Breast epithelium (tissue), 4 donors: ENCODE measurements at regions not wholly inside any gene's neighbourhood (a gene's known extent, or its start where the extent isn't known, plus 50 kb on each side); places are given as distances from the start of the nearest gene placed in this dataset.

Source experiments
- DNase-seq, 2 donors: peaks; one replicate each; pipeline ENCODE4 v3.0.0-alpha.2; 2019; ENCODE audit warnings: low spot score in 2 of 2
- H3K27ac ChIP-seq, 2 donors: fragments of 200-600 bp; sonication (generic) in 1 of 2; one replicate each; pipeline ENCODE4 v1.5.1; 2016 to 2019; ENCODE audit warnings: mild to moderate bottlenecking in 1 of 2
- H3K27me3 ChIP-seq, 2 donors: fragments of 200-600 bp; sonication (generic) in 1 of 2; one replicate each; pipeline versions ENCODE4 v1.5.1 to v1.6.0; 2017 to 2019; ENCODE audit warnings: control low read depth in 1 of 2, mild to moderate bottlenecking in 1 of 2
- H3K36me3 ChIP-seq: fragments of 200-600 bp; one replicate; pipeline ENCODE4 v1.5.1; 2019
- H3K4me1 ChIP-seq, 2 donors: fragments of 200-600 bp; sonication (generic); one replicate each; pipeline ENCODE4 v1.5.1; 2016 to 2019; ENCODE audit warnings: control low read depth in 1 of 2
- H3K4me3 ChIP-seq, 3 donors: fragments of 200-600 bp; sonication (generic); 1 replicate in 2 of 3; 2 replicates in 1 of 3; pipeline ENCODE4 v1.5.1; 2016 to 2019; ENCODE audit warnings: mild to moderate bottlenecking in 3 of 3, moderate library complexity in 2 of 3
- H3K9me3 ChIP-seq, 2 donors: fragments of 200-600 bp; sonication (generic) in 1 of 2; one replicate each; pipeline ENCODE4 v1.5.1; 2016 to 2019; ENCODE audit warnings: control low read depth in 1 of 2
- CTCF ChIP-seq, 3 donors: fragments of 450-650 bp; IDR thresholded peaks; one replicate each; pipeline ENCODE4 v1.5.1; 2016 to 2017; ENCODE audit warnings: antibody characterized with exemption in 3 of 3, mild to moderate bottlenecking in 3 of 3, moderate library complexity in 3 of 3
- POLR2A ChIP-seq: fragments of 450-650 bp; IDR thresholded peaks from one replicate; pipeline ENCODE4 v1.6.1; 2016; ENCODE audit warnings: antibody characterized with exemption, mild to moderate bottlenecking, moderate library complexity
- POLR2AphosphoS5 ChIP-seq, 3 donors: sonication (generic); formaldehyde crosslinking; IDR thresholded peaks; one replicate each; pipeline ENCODE4 v1.6.1; 2017; ENCODE audit warnings: antibody characterized with exemption in 3 of 3
- intact Hi-C: fragments of 100-400 bp; cut with DNase I; formaldehyde crosslinking; loops from one replicate; pipeline ENCODE4 v1.15.1; 2023; ENCODE audit warnings: low total_unique reads

DNA sequence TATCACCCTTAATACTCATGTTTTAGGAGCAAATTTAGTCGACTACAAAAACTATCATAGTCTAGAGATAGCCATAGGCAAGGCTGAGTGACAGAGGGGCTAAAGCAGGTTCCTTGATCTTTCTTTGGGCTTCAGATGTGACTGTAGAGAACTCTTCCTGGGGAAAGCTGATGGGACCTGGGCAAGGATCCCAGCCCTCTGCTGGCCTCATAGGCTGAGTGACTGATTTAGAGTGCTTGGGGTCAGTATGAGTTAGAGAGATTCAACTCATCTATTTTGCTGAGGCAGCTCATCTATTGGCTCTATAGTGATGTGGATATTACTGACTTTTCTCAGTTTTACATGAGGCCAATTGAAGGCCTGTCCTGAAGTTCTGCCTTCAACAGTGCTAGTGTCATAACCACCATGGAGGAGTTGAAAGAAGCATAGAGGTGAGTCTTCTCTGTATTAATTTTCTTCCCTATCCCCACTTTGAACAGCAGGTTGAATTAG is 81.6 kb downstream of the SAMD9 start:
- peaks cover 0 to 6% of the 10 kb centered on the region in 2 donors for H3K9me3 ChIP-seq
- H3K4me3 ChIP-seq: no peak overlapping the region
- no peaks in the 10 kb centered on the region for H3K4me1 ChIP-seq
- intact Hi-C loops: no loop called here
- no peak for DNase-seq
- no peaks in the 10 kb centered on the region for H3K36me3 ChIP-seq
- H3K27ac ChIP-seq: no peak overlapping the region
- TF ChIP-seq POLR2AphosphoS5 (IDR thresholded peaks at IDR 0.05) (no peak), POLR2A (no peak)
- H3K27me3 ChIP-seq: no peaks in the 10 kb centered on the region

GRCh38 chr7:93031795-93032194 is 86.0 kb downstream of the SAMD9 start:
- Histone ChIP-seq H3K27ac (no peak overlapping the region), H3K27me3 (no peaks in the 10 kb centered on the region), H3K36me3 (no peaks in the 10 kb centered on the region), H3K4me3 (no peak overlapping the region), H3K9me3 (peaks cover 0 to 6% of the 10 kb centered on the region in 2 donors), H3K4me1 (no peaks in the 10 kb centered on the region)
- no peak for TF ChIP-seq POLR2AphosphoS5 (IDR thresholded peaks at IDR 0.05)
- TF ChIP-seq POLR2A: no peak
- TF ChIP-seq CTCF (IDR thresholded peaks at IDR 0.05): no peak
- DNase-seq: no peak
- intact Hi-C loops: no loop called here

DNA sequence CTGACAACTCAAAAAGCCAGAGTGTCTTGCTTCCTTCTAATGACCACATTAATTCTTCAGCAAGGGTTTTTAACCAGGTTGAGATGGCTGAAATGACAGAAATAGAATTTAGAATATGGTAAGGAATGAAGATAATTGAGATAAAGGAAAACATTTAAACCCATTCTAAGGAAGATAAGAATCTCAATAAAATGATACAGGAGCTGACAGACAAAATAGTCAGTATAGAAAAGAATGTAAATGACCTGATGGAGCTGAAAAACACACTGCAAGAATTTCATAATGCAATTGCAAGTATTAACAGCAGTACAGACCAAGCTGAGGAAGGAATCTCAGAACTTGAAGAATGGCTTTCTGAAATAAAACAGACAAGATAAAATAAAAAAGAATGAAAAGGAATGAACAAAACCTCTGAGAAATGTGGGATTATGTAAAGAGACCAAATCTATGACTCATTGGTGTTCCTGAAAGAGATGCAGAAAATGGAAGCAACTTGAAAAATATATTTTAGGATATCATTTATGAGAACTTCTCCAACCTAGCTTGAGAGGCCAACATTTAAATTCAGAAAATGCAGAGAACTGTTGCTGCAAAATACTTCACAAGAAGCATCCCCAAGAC is 87.1 kb downstream of the SAMD9 start:
- intact Hi-C loops: no loop called here
- H3K27ac ChIP-seq: no peak overlapping the region
- no peak for DNase-seq
- H3K4me1 ChIP-seq: no peaks in the 10 kb centered on the region
- no peaks in the 10 kb centered on the region for H3K27me3 ChIP-seq
- TF ChIP-seq POLR2A (no peak), POLR2AphosphoS5 (IDR thresholded peaks at IDR 0.05) (no peak), CTCF (IDR thresholded peaks at IDR 0.05) (no peak)
- no peaks in the 10 kb centered on the region for H3K36me3 ChIP-seq
- H3K9me3 ChIP-seq: peaks cover 0 to 6% of the 10 kb centered on the region in 2 donors
- no peak overlapping the region for H3K4me3 ChIP-seq

DNA sequence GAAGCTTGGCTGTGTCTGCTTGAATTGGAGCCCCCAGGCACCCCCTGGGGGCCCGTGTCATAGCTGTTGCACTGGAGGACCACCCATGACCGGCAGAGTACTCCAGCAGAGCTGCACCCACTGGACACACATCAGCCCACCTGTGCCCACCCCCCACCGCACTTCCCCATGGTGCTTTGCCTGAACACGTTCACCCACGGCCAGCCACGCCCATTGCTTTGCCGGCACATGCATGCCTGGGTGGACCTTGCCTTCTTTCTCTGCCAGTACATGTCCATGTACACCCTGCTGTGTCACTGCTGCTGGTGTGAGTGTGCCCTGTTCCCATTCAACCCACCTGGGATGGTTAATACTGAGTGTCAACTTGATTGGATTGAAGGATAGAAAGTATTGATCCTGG is 88.7 kb downstream of the SAMD9 start:
- H3K27me3 ChIP-seq: no peaks in the 10 kb centered on the region
- TF ChIP-seq POLR2AphosphoS5 (IDR thresholded peaks at IDR 0.05): no peak
- H3K9me3 ChIP-seq: peaks cover 0 to 6% of the 10 kb centered on the region in 2 donors
- no peak for DNase-seq
- intact Hi-C loops: no loop called here
- no peak overlapping the region for H3K4me3 ChIP-seq
- H3K36me3 ChIP-seq: no peaks in the 10 kb centered on the region
- no peak overlapping the region for H3K27ac ChIP-seq
- no peaks in the 10 kb centered on the region for H3K4me1 ChIP-seq

DNA sequence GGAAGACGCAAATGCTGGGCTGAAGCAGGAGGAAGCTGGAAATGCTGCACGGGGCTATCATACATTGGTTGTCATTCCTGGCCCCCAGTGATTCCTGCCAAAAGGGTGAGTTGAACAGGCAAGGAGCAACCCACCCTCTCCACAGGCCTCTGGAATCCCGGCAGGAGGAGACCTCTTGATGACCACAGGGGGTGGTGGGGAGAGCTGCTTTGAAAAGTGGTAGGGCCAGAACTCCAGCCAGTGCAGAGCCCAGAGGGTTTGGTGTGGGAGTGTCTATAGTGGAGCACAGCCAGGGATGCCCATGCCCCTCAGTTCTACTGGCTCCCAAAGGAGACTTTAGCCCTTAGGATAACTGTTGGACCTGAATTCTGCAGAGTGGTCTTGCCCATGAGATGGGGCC is 89.2 kb downstream of the SAMD9 start:
- intact Hi-C loops: no loop called here
- Histone ChIP-seq H3K4me3 (no peak overlapping the region), H3K9me3 (peaks cover 0 to 6% of the 10 kb centered on the region in 2 donors), H3K27ac (no peak overlapping the region), H3K36me3 (no peaks in the 10 kb centered on the region), H3K27me3 (no peaks in the 10 kb centered on the region), H3K4me1 (no peaks in the 10 kb centered on the region)
- TF ChIP-seq CTCF (IDR thresholded peaks at IDR 0.05): no peak
- no peak for TF ChIP-seq POLR2AphosphoS5 (IDR thresholded peaks at IDR 0.05)
- TF ChIP-seq POLR2A: no peak
- no peak for DNase-seq

GRCh38 chr7:93027044-93027443 is 90.7 kb downstream of the SAMD9 start:
- no peak for TF ChIP-seq POLR2A
- TF ChIP-seq CTCF (IDR thresholded peaks at IDR 0.05): no peak
- no peak for TF ChIP-seq POLR2AphosphoS5 (IDR thresholded peaks at IDR 0.05)
- intact Hi-C loops: no loop called here
- Histone ChIP-seq H3K9me3 (peaks cover 0 to 5% of the 10 kb centered on the region in 2 donors), H3K27ac (no peak overlapping the region), H3K27me3 (no peaks in the 10 kb centered on the region), H3K4me1 (no peaks in the 10 kb centered on the region), H3K4me3 (no peak overlapping the region), H3K36me3 (no peaks in the 10 kb centered on the region)
- DNase-seq: no peak
